NB4 (cell line): ENCODE measurements at regions not wholly inside any gene's neighbourhood (a gene's known extent, or its start where the extent isn't known, plus 50 kb on each side); places are given as distances from the start of the nearest gene placed in this dataset.
"Not testable (repeated sequence)": the region's sequence is repeated elsewhere in the genome, so short reads cannot be mapped to it uniquely, and the experiment has no call there.

Experiments used
- CTCF ChIP-seq: IDR thresholded peaks from one replicate; pipeline ENCODE4 v1.5.1; 2012; ENCODE audit warnings: low read depth, low read length
- MAX ChIP-seq: IDR thresholded peaks from 2 replicates; pipeline ENCODE4 v1.6.1; 2011; ENCODE audit warnings: low read depth, low read length
- MYC ChIP-seq: IDR thresholded peaks from 2 replicates; pipeline ENCODE4 v1.6.1; 2011; ENCODE audit warnings: low read depth, low read length
- POLR2A ChIP-seq: IDR thresholded peaks from 2 replicates; pipeline ENCODE4 v1.6.1; 2011; ENCODE audit warnings: mild to moderate bottlenecking; ENCODE audit not compliant: insufficient read length; ENCODE audit errors: extremely low read depth

GRCh38 chrX:26444417-26444816 lies 228.4 kb downstream of the MAGEB5 start:
- TF ChIP-seq CTCF, POLR2A, MYC, MAX: not testable (repeated sequence)
